ENCODE measurements at regions not wholly inside any gene's neighbourhood (a gene's known extent, or its start where the extent isn't known, plus 50 kb on each side); places are given as distances from the start of the nearest gene placed in this dataset.

GRCh38 chr17:71055128-71055527, 885.8 kb downstream of the KCNJ2 start:
- Histone ChIP-seq H3K79me2 (ENCODE audit: insufficient read depth, low read length) (no peaks in the 10 kb centered on the region), H3K4me3 (ENCODE audit: insufficient read depth, low read length, poor library complexity, severe bottlenecking) (no peak overlapping the region), H3K36me3 (ENCODE audit: low read length) (no peaks in the 10 kb centered on the region), H3K9me2 (replicated peaks; ENCODE audit: insufficient read depth, low read length) (no peaks in the 10 kb centered on the region), H3K27ac (ENCODE audit: low read depth, low read length) (no peak overlapping the region), H3K9me3 (ENCODE audit: insufficient read depth, low read length) (0 out of 2 replicates have a peak, but pooled peaks cover 2% of the 10 kb centered on the region), H2AFZ (ENCODE audit: low read depth, low read length, severe bottlenecking) (no peak overlapping the region), H3K9ac (ENCODE audit: low read length) (no peak overlapping the region), H3K4me2 (ENCODE audit: low read depth, low read length, poor library complexity, severe bottlenecking) (no peak overlapping the region), H4K20me1 (ENCODE audit: low read depth, low read length) (no peaks in the 10 kb centered on the region), H3F3A (ENCODE audit: insufficient read depth) (no peaks in the 10 kb centered on the region), H3K27me3 (ENCODE audit: low read length) (no peaks in the 10 kb centered on the region)
- no peak for TF ChIP-seq CTCF (IDR thresholded peaks at IDR 0.05; ENCODE audit: insufficient read depth, low read length, poor library complexity, severe bottlenecking)
- TF ChIP-seq EZH2phosphoT487 (conservative IDR thresholded peaks at IDR 0.05; ENCODE audit: low read length), result no peak

DNA sequence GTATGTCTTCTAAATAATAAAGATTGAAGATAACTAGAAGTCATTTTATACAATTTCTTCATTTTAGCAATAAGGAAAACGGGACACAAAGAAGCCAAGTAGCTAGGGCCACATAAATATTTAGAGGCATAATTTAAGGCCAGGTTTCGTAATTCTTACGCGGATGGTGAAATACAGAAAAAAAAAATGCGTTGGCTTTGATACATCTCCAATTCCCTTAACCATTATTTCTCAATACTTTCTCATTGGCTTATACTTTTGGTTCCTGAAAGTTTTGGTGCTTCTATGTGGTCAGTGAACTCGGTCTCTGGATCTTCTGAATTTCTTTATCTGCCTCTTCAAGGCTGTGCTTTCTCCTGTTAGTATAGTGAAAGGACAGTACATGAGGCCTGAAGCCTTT, 888.1 kb downstream of the KCNJ2 start:
- H3K9ac ChIP-seq (ENCODE audit: low read length), result no peak overlapping the region
- H4K20me1 ChIP-seq (ENCODE audit: low read depth, low read length), result no peaks in the 10 kb centered on the region
- H3F3A ChIP-seq (ENCODE audit: insufficient read depth), result no peaks in the 10 kb centered on the region
- no peaks in the 10 kb centered on the region for H3K36me3 ChIP-seq (ENCODE audit: low read length)
- H3K4me2 ChIP-seq (ENCODE audit: low read depth, low read length, poor library complexity, severe bottlenecking), result no peak overlapping the region
- 0 out of 2 replicates have a peak, but pooled peaks cover 3% of the 10 kb centered on the region for H3K9me3 ChIP-seq (ENCODE audit: insufficient read depth, low read length)
- TF ChIP-seq EZH2phosphoT487 (conservative IDR thresholded peaks at IDR 0.05; ENCODE audit: low read length), result no peak
- no peak for TF ChIP-seq CTCF (IDR thresholded peaks at IDR 0.05; ENCODE audit: insufficient read depth, low read length, poor library complexity, severe bottlenecking)
- H3K9me2 ChIP-seq (replicated peaks; ENCODE audit: insufficient read depth, low read length), result no peaks in the 10 kb centered on the region; the same call in 1 of the 2 replicates
- H2AFZ ChIP-seq (ENCODE audit: low read depth, low read length, severe bottlenecking), result no peak overlapping the region
- H3K79me2 ChIP-seq (ENCODE audit: insufficient read depth, low read length), result no peaks in the 10 kb centered on the region
- no peak overlapping the region for H3K27ac ChIP-seq (ENCODE audit: low read depth, low read length)
- no peaks in the 10 kb centered on the region for H3K27me3 ChIP-seq (ENCODE audit: low read length)
- H3K4me3 ChIP-seq (ENCODE audit: insufficient read depth, low read length, poor library complexity, severe bottlenecking), result no peak overlapping the region

DNA sequence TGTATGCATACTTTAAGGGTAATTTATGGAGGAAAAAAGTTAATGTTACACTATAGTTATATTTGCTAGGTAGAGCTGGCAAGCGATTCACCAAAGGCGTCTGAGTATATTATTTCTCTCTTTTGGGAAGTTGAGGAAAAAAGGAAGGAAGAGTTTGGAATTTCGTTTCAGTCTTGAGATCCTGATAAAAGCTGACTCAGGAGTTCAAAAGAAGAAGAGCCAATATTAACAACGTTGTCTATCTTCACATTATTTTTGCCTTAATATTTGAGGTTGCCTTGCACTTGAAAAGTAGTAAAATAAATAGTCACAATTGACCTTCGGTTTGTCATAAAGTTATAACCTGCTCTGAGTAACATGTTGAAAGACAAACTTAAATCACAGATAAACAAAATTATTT, 888.6 kb downstream of the KCNJ2 start:
- no peaks in the 10 kb centered on the region for H3F3A ChIP-seq (ENCODE audit: insufficient read depth)
- no peaks in the 10 kb centered on the region; the same call in 1 of the 2 replicates for H3K9me2 ChIP-seq (replicated peaks; ENCODE audit: insufficient read depth, low read length)
- H2AFZ ChIP-seq (ENCODE audit: low read depth, low read length, severe bottlenecking), result no peak overlapping the region
- no peaks in the 10 kb centered on the region for H3K27me3 ChIP-seq (ENCODE audit: low read length)
- no peaks in the 10 kb centered on the region for H3K79me2 ChIP-seq (ENCODE audit: insufficient read depth, low read length)
- H3K4me2 ChIP-seq (ENCODE audit: low read depth, low read length, poor library complexity, severe bottlenecking), result no peak overlapping the region
- no peak overlapping the region for H3K9ac ChIP-seq (ENCODE audit: low read length)
- H3K36me3 ChIP-seq (ENCODE audit: low read length), result no peaks in the 10 kb centered on the region
- TF ChIP-seq EZH2phosphoT487 (conservative IDR thresholded peaks at IDR 0.05; ENCODE audit: low read length), result no peak
- TF ChIP-seq CTCF (IDR thresholded peaks at IDR 0.05; ENCODE audit: insufficient read depth, low read length, poor library complexity, severe bottlenecking), result no peak
- no peak overlapping the region for H3K4me3 ChIP-seq (ENCODE audit: insufficient read depth, low read length, poor library complexity, severe bottlenecking)
- H3K9me3 ChIP-seq (ENCODE audit: insufficient read depth, low read length), result 0 out of 2 replicates have a peak, but pooled peaks cover 3% of the 10 kb centered on the region
- no peaks in the 10 kb centered on the region for H4K20me1 ChIP-seq (ENCODE audit: low read depth, low read length)
- H3K27ac ChIP-seq (ENCODE audit: low read depth, low read length), result no peak overlapping the region
